Stimulated activated naive B cell treated with anti-CD40 and anti-IgM and Interleukin-4, amounts not matched to agents 10 μg/mL and 1 μg/mL and 100 μg/mL, for 72 hours (primary cell): ENCODE measurements at regions not wholly inside any gene's neighbourhood (a gene's known extent, or its start where the extent isn't known, plus 50 kb on each side); places are given as distances from the start of the nearest gene placed in this dataset.
"Not testable (repeated sequence)": the region's sequence is repeated elsewhere in the genome, so short reads cannot be mapped to it uniquely, and the experiment has no call there.

Source experiments
- ATAC-seq, 2 donors: fragments of 150-1000 bp; cut with Tn5 transposase; replicated peaks; 2 replicates each; pipeline ENCODE4 v1.10.0; 2021; ENCODE audit warnings: moderate library complexity in 1 of 2
- DNase-seq: peaks from one replicate; pipeline ENCODE4 v3.0.0; 2021
- H3K27ac Mint-ChIP-seq: one replicate; pipeline ENCODE4 v1.8.0; 2022; ENCODE audit warnings: mild to moderate bottlenecking, mixed read lengths
- H3K27me3 Mint-ChIP-seq, 2 donors: one replicate each; pipeline ENCODE4 v1.8.0; 2022; ENCODE audit warnings: mixed read lengths in 2 of 2
- H3K36me3 Mint-ChIP-seq, 2 donors: one replicate each; pipeline ENCODE4 v1.8.0; 2022; ENCODE audit warnings: mixed read lengths in 2 of 2, mild to moderate bottlenecking in 1 of 2
- H3K4me1 Mint-ChIP-seq, 2 donors: one replicate each; pipeline ENCODE4 v1.8.0; 2022; ENCODE audit warnings: mixed read lengths in 2 of 2, mild to moderate bottlenecking in 1 of 2
- H3K4me3 Mint-ChIP-seq, 2 donors: one replicate each; pipeline ENCODE4 v1.8.0; 2022; ENCODE audit warnings: mild to moderate bottlenecking in 2 of 2, mixed read lengths in 2 of 2, moderate library complexity in 1 of 2
- H3K9me3 Mint-ChIP-seq, 2 donors: one replicate each; pipeline ENCODE4 v1.8.0; 2022; ENCODE audit warnings: mixed read lengths in 2 of 2, mild to moderate bottlenecking in 1 of 2

GRCh38 chr13:85995788-85996418 is 196.7 kb upstream of the SLITRK6 start:
- Mint-ChIP-seq H3K27me3 (no peaks in the 10 kb centered on the region), H3K4me1 (no peaks in the 10 kb centered on the region), H3K27ac (no peak overlapping the region)

DNA sequence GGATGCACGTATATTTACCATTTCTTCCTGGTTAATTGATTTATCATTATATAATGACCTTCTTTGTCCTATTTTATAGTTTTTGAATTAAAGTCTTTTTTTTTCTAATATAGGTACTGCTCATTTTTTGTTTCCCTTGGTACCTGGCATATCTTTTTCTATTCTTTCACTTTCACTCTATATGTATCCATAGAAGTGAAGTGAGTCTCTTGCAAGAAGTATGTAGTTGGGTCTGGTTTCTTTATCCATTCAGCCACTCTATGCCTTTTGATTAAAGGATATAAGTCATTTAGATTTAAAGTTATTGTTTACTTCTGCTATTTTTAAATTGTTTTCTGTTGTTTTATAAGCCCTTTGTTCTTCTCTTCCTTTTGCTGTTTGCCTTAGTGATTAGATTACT is 194.3 kb upstream of the SLITRK6 start:
- DNase-seq = no peak
- no peak for ATAC-seq
- Mint-ChIP-seq H3K36me3 (no peaks in the 10 kb centered on the region), H3K27me3 (no peaks in the 10 kb centered on the region), H3K4me3 (no peak overlapping the region), H3K27ac (no peak overlapping the region), H3K9me3 (peaks cover 0 to 2% of the 10 kb centered on the region in 2 donors), H3K4me1 (no peaks in the 10 kb centered on the region)

More at GRCh38 chr13:85995788-85996418, 196.7 kb upstream of the SLITRK6 start:
- DNase-seq = no peak
- H3K36me3 Mint-ChIP-seq = no peaks in the 10 kb centered on the region
- ATAC-seq = no peak
- no peak overlapping the region for H3K4me3 Mint-ChIP-seq
- H3K9me3 Mint-ChIP-seq = no peaks in the 10 kb centered on the region

DNA sequence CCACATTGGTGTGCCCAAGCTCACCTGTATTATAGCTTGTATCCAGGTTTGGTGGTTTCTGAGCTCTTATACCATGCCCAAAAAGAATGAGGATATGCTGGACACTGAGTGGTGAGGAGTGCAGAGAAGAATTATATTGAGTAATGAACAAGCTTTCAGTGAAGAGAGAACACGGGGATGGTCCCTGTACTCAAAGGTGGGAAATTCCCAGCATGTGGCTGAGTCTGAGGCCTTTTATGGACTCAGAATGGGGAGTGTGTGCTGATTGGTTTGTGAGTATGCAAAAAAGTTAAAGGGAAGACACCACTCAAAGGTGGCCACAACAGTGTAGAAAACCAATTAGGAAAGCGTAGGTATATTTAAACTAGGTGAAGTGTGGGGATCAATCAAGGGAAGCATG is 191.2 kb upstream of the SLITRK6 start:
- Mint-ChIP-seq H3K9me3 (peaks cover 0 to 3% of the 10 kb centered on the region in 2 donors), H3K27me3 (no peaks in the 10 kb centered on the region), H3K36me3 (no peaks in the 10 kb centered on the region), H3K4me1 (no peaks in the 10 kb centered on the region), H3K27ac (no peak overlapping the region), H3K4me3 (no peak overlapping the region)
- ATAC-seq (no peak), DNase-seq (no peak)

DNA sequence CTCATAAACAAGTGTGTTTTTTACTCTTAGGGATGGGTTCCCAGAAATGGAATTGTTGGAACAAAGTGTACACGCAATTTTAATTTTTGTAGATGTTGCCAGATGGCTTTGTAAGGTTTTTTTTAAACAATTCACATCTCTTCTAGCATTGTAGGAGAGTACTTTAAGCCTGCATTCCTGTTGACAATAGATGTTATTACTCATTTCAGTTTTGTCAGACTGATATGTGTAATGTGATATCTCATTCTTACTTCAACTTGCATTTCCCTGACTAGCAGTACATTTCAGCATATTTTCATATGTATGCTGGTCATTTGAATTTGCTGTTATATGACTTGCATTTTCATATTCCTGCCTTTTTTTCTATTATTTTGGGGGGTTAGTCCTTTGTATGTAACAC is 186.6 kb upstream of the SLITRK6 start:
- Mint-ChIP-seq H3K27me3 (no peaks in the 10 kb centered on the region), H3K4me1 (no peaks in the 10 kb centered on the region), H3K9me3 (peaks cover 0 to 3% of the 10 kb centered on the region in 2 donors), H3K27ac (no peak overlapping the region), H3K36me3 (no peaks in the 10 kb centered on the region), H3K4me3 (no peak overlapping the region)
- DNase-seq (no peak), ATAC-seq (no peak)

- Mint-ChIP-seq H3K27ac (no peak overlapping the region), H3K9me3 (peaks cover 0 to 3% of the 10 kb centered on the region in 2 donors), H3K27me3 (no peaks in the 10 kb centered on the region), H3K4me1 (no peaks in the 10 kb centered on the region), H3K4me3 (no peak overlapping the region), H3K36me3 (no peaks in the 10 kb centered on the region)
- DNase-seq = no peak
- no peak for ATAC-seq
Measured at GRCh38 chr13:85982102-85982501, 182.9 kb upstream of the SLITRK6 start.

GRCh38 chr13:85980447-85980846 is 181.2 kb upstream of the SLITRK6 start:
- not testable (repeated sequence) for H3K9me3 Mint-ChIP-seq, H3K27ac Mint-ChIP-seq, H3K4me3 Mint-ChIP-seq, H3K27me3 Mint-ChIP-seq, H3K36me3 Mint-ChIP-seq, DNase-seq, ATAC-seq, H3K4me1 Mint-ChIP-seq

DNA sequence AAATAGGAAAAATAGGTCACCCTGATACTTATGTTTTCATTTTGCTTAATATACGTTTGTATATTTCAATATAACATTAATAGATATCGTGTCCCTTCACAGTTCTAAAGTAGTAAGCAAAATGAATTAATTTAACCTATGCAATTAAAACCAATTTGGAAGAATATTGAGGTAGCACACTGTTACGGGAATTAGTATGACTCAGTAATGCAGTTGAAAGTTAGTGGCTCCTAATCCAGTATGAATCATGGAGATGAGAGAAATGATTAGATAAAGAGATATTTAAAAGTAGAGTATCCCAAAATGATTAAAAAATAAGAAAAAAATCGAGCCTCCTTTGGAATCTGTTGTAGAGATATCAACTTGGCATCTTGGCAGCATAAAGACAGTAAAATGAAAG is 177.0 kb upstream of the SLITRK6 start:
- DNase-seq = no peak
- Mint-ChIP-seq H3K9me3 (peaks cover 0 to 3% of the 10 kb centered on the region in 2 donors), H3K36me3 (no peaks in the 10 kb centered on the region), H3K27me3 (no peaks in the 10 kb centered on the region), H3K27ac (no peak overlapping the region), H3K4me3 (no peak overlapping the region), H3K4me1 (no peaks in the 10 kb centered on the region)
- no peak for ATAC-seq

GRCh38 chr13:85974608-85975366 is 175.6 kb upstream of the SLITRK6 start:
- no peaks in the 10 kb centered on the region for H3K9me3 Mint-ChIP-seq
- no peak overlapping the region for H3K27ac Mint-ChIP-seq
- no peaks in the 10 kb centered on the region for H3K36me3 Mint-ChIP-seq
- no peaks in the 10 kb centered on the region for H3K4me1 Mint-ChIP-seq
- no peaks in the 10 kb centered on the region for H3K27me3 Mint-ChIP-seq
- no peak for DNase-seq
- ATAC-seq = no peak
- H3K4me3 Mint-ChIP-seq = no peak overlapping the region

DNA sequence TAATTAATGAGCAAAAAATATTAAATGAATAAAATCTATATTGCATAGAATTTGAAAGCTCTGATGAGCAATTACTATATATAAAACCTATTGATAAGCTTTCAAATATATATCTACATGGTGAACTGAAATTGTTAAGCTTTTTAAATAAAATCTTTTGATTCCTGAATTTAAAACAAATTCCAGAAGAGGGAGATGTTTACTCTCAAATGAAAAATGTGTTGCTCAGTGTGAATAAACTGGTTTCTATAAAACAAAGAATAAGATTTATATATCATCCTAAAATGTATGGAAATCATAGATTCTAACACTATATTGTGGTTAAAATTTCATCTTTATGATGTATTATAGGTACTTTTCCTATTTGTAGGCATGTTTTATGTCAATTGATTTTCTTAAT is 171.5 kb upstream of the SLITRK6 start:
- ATAC-seq = no peak
- Mint-ChIP-seq H3K4me3 (no peak overlapping the region), H3K9me3 (no peaks in the 10 kb centered on the region), H3K27me3 (no peaks in the 10 kb centered on the region), H3K4me1 (no peaks in the 10 kb centered on the region), H3K27ac (no peak overlapping the region), H3K36me3 (no peaks in the 10 kb centered on the region)
- no peak for DNase-seq

DNA sequence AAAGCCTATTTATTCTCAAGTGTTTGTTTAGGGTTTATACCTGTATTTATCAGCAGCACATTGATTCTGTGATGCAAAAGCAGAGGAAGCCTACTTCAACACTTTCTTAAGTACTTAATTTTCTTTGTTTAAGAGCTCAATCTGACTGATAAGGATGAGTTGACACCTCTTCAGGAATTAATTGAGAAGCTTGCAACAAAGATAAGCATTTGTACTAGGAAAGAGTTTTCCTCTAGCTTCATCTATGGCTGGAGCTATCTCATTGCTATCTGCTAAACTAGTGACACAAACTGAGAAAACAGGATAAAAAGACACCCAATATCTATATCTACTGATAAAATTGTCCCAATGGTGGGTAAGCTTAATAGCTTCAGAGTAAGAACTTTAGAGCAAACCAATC is 170.1 kb upstream of the SLITRK6 start:
- Mint-ChIP-seq H3K4me3 (no peak overlapping the region), H3K36me3 (no peaks in the 10 kb centered on the region), H3K27ac (no peak overlapping the region), H3K27me3 (no peaks in the 10 kb centered on the region), H3K9me3 (peaks cover 0 to 2% of the 10 kb centered on the region in 2 donors), H3K4me1 (no peaks in the 10 kb centered on the region)
- ATAC-seq (no peak), DNase-seq (no peak)

DNA sequence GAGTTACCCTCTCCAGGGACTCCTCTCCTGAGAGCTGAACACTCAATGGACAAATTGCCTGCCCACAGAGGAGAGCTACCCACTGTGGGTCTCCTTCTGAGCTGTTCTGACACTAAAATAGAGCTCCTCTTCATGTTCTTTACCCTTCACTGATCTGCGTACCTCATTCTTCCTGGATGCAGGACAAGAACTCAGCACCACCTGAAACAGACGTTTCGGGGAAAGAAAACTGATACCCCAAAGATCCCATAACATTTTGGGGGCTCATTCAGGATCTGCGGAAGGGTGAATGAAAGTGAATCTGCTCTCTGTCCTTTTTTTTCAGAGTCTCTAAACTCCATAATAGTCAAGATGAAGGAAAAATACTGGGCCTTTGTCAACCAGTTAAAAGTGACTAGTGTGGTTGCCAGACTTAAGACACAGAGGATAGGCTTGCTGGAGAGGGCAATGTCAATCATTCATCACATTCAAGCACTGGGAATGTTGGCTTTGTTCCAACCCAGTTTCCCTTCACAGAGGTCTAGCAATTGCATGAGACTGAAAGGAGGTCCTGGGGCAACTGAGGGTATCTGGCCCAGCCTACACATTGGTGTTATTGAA is 136.7 kb upstream of the SLITRK6 start:
- no peaks in the 10 kb centered on the region for H3K27me3 Mint-ChIP-seq
- H3K27ac Mint-ChIP-seq = no peak overlapping the region
- ATAC-seq (no peak), DNase-seq (no peak)
- peaks cover 0 to 13% of the 10 kb centered on the region in 2 donors for H3K9me3 Mint-ChIP-seq
- no peak overlapping the region for H3K4me3 Mint-ChIP-seq
- no peaks in the 10 kb centered on the region for H3K4me1 Mint-ChIP-seq
- H3K36me3 Mint-ChIP-seq = no peaks in the 10 kb centered on the region

DNA sequence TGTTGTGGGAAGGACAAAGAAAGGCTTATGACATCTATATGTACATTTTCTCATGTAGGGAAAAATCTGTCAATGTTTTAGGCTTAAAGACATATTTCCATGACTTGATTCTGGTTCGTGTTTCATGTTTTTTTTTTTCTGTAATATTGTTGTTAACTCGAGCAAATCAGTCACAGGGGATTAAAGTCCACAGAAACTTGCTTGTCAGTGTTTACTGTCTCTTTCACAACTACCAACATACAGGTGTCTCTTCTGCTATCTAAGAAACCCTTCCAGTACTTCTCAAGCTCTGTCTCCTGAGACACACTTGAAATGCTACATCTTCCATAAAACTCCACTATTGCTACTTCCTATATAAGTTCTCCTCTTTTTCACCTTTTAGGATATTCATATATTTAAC is 130.9 kb upstream of the SLITRK6 start:
- peaks cover 0 to 6% of the 10 kb centered on the region in 2 donors for H3K9me3 Mint-ChIP-seq
- no peaks in the 10 kb centered on the region for H3K36me3 Mint-ChIP-seq
- H3K27me3 Mint-ChIP-seq = no peaks in the 10 kb centered on the region
- no peak overlapping the region for H3K27ac Mint-ChIP-seq
- ATAC-seq (no peak), DNase-seq (no peak)
- H3K4me1 Mint-ChIP-seq = no peaks in the 10 kb centered on the region
- no peak overlapping the region for H3K4me3 Mint-ChIP-seq

- Mint-ChIP-seq H3K27ac (no peak overlapping the region), H3K9me3 (peaks cover 10 to 12% of the 10 kb centered on the region in 2 donors), H3K4me1 (no peaks in the 10 kb centered on the region), H3K4me3 (no peak overlapping the region), H3K36me3 (peaks cover 0 to 1% of the 10 kb centered on the region in 2 donors), H3K27me3 (no peaks in the 10 kb centered on the region)
- ATAC-seq (no peak), DNase-seq (no peak)
Measured at GRCh38 chr13:85910962-85911361, 111.7 kb upstream of the SLITRK6 start.

DNA sequence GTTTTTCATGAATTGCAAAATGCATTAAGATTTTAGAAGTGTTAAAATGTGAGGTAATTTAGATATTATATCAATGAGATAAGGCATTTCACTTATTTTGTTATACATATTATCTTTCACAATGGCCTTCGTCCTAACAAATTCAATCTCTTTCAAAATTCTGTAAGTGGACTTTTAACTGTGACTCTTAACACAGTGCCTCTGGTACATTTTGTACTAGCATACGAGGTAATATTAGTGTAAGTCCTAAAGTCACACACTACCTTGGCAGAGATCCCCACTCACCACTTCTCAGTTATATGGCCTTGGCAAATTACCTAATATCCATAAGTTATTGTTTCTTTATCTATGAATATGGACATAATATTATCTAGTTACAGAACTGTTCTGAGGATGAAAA is 101.3 kb upstream of the SLITRK6 start:
- Mint-ChIP-seq H3K27me3 (no peaks in the 10 kb centered on the region), H3K36me3 (no peaks in the 10 kb centered on the region), H3K9me3 (peaks cover 4 to 8% of the 10 kb centered on the region in 2 donors), H3K27ac (no peak overlapping the region), H3K4me1 (no peaks in the 10 kb centered on the region), H3K4me3 (no peak overlapping the region)
- ATAC-seq = no peak
- no peak for DNase-seq
